ENCODE measurements at regions not wholly inside any gene's neighbourhood (a gene's known extent, or its start where the extent isn't known, plus 50 kb on each side); places are given as distances from the start of the nearest gene placed in this dataset.

DNA sequence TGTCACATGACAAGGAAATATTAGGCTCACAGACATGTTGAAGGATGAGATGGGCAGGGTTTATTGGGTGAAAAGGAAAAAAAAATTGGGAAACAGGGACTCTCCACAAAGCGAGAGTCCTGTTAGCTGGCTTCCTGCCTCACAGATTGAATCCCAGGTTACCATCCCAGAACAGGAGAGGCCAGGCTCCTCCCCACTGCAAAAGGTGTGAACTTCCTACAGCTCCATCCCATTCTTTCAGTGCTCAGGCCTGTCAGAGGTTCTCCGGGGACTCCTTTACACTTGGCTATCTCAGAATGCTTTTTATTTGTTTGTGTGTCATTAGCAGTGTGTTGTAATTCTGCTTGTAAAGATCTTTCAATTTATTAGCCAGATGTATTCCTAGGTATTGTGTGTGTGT is 115.1 kb downstream of the ADTRP start:
- Histone ChIP-seq H3K4me2 (ENCODE audit: low read length) (no peak overlapping the region), H3K4me3 (ENCODE audit: low read depth, low read length) (no peak overlapping the region), H3K27me3 (ENCODE audit: control insufficient read depth, insufficient read depth, low read length) (no peaks in the 10 kb centered on the region), H3K27ac (no peak overlapping the region), H3K36me3 (ENCODE audit: control insufficient read depth, insufficient read depth, low read length) (no peaks in the 10 kb centered on the region), H3K4me1 (no peaks in the 10 kb centered on the region), H3K79me2 (no peaks in the 10 kb centered on the region), H2AFZ (no peak overlapping the region), H3K9me3 (ENCODE audit: control insufficient read depth, low read length) (no peaks in the 10 kb centered on the region), H3K9ac (no peak overlapping the region)
- TF ChIP-seq, protein P1, sequence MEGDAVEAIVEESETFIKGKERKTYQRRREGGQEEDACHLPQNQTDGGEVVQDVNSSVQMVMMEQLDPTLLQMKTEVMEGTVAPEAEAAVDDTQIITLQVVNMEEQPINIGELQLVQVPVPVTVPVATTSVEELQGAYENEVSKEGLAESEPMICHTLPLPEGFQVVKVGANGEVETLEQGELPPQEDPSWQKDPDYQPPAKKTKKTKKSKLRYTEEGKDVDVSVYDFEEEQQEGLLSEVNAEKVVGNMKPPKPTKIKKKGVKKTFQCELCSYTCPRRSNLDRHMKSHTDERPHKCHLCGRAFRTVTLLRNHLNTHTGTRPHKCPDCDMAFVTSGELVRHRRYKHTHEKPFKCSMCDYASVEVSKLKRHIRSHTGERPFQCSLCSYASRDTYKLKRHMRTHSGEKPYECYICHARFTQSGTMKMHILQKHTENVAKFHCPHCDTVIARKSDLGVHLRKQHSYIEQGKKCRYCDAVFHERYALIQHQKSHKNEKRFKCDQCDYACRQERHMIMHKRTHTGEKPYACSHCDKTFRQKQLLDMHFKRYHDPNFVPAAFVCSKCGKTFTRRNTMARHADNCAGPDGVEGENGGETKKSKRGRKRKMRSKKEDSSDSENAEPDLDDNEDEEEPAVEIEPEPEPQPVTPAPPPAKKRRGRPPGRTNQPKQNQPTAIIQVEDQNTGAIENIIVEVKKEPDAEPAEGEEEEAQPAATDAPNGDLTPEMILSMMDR (IDR thresholded peaks at IDR 0.05): no peak

Data from parathyroid adenoma (tissue), 2 donors.